ENCODE measurements at regions not wholly inside any gene's neighbourhood (a gene's known extent, or its start where the extent isn't known, plus 50 kb on each side); places are given as distances from the start of the nearest gene placed in this dataset.
"Not testable (repeated sequence)": the region's sequence is repeated elsewhere in the genome, so short reads cannot be mapped to it uniquely, and the experiment has no call there.

- in situ Hi-C loops (cut with HindIII; ENCODE audit: low sequenced_read_pairs), result no loop called here
- no peak for TF ChIP-seq CTCF (IDR thresholded peaks at IDR 0.05; ENCODE audit: low read depth, low read length, missing control alignments)
- H3K4me3 ChIP-seq (ENCODE audit: low read depth, low read length), result no peak overlapping the region
- peak; percentile 80 for DNase-seq (ENCODE audit: low read depth)
Measured at GRCh38 chr6:141467881-141468280, 664.8 kb upstream of the GJE1 start.

GRCh38 chr6:141467041-141467440 is 665.7 kb upstream of the GJE1 start:
- no peak overlapping the region for H3K4me3 ChIP-seq (ENCODE audit: low read depth, low read length)
- TF ChIP-seq CTCF (IDR thresholded peaks at IDR 0.05; ENCODE audit: low read depth, low read length, missing control alignments), result no peak
- no peak for DNase-seq (ENCODE audit: low read depth)
- in situ Hi-C loops (cut with HindIII; ENCODE audit: low sequenced_read_pairs), result no loop called here

- DNase-seq (ENCODE audit: low read depth), result no peak
- in situ Hi-C loops (cut with HindIII; ENCODE audit: low sequenced_read_pairs), result no loop called here
- no peak for TF ChIP-seq CTCF (IDR thresholded peaks at IDR 0.05; ENCODE audit: low read depth, low read length, missing control alignments)
- no peak overlapping the region for H3K4me3 ChIP-seq (ENCODE audit: low read depth, low read length)
Measured at GRCh38 chr6:141464896-141465295, 667.8 kb upstream of the GJE1 start.

- in situ Hi-C loops (cut with HindIII; ENCODE audit: low sequenced_read_pairs), result no loop called here
- TF ChIP-seq CTCF (IDR thresholded peaks at IDR 0.05; ENCODE audit: low read depth, low read length, missing control alignments), result no peak
- no peak overlapping the region for H3K4me3 ChIP-seq (ENCODE audit: low read depth, low read length)
- DNase-seq (ENCODE audit: low read depth), result no peak
Measured at GRCh38 chr6:141464490-141464889, 668.2 kb upstream of the GJE1 start.

GRCh38 chr6:141463237-141463977 is 669.3 kb upstream of the GJE1 start:
- DNase-seq (ENCODE audit: low read depth), result no peak
- H3K4me3 ChIP-seq (ENCODE audit: low read depth, low read length), result no peak overlapping the region
- in situ Hi-C loops (cut with HindIII; ENCODE audit: low sequenced_read_pairs), result no loop called here
- TF ChIP-seq CTCF (IDR thresholded peaks at IDR 0.05; ENCODE audit: low read depth, low read length, missing control alignments), result no peak

- H3K4me3 ChIP-seq (ENCODE audit: low read depth, low read length), result no peak overlapping the region
- in situ Hi-C loops (cut with HindIII; ENCODE audit: low sequenced_read_pairs), result no loop called here
- no peak for TF ChIP-seq CTCF (IDR thresholded peaks at IDR 0.05; ENCODE audit: low read depth, low read length, missing control alignments)
- no peak for DNase-seq (ENCODE audit: low read depth)
Measured at GRCh38 chr6:141460743-141461484, 671.8 kb upstream of the GJE1 start.

- H3K4me3 ChIP-seq (ENCODE audit: low read depth, low read length); in situ Hi-C loops (cut with HindIII; ENCODE audit: low sequenced_read_pairs); DNase-seq (ENCODE audit: low read depth): not testable (repeated sequence)
Measured at GRCh38 chr6:141460245-141460644, 672.5 kb upstream of the GJE1 start.

- in situ Hi-C loops (cut with HindIII; ENCODE audit: low sequenced_read_pairs); DNase-seq (ENCODE audit: low read depth); H3K4me3 ChIP-seq (ENCODE audit: low read depth, low read length): not testable (repeated sequence)
Measured at GRCh38 chr6:141457984-141458383, 674.7 kb upstream of the GJE1 start.
